SK-N-SH (cell line): ENCODE measurements at regions not wholly inside any gene's neighbourhood (a gene's known extent, or its start where the extent isn't known, plus 50 kb on each side); places are given as distances from the start of the nearest gene placed in this dataset.

ENCODE experiments used
- CTCF ChIA-PET: fragments of 300-600, 350-600 bp; formaldehyde crosslinking; extraction: SDS; loops from one replicate; lab custom pipeline; 2021; lab: Yijun Ruan, JAX
- POLR2A ChIA-PET: fragments of 350-600 bp; sonication (Branson Sonifier 250); formaldehyde crosslinking; extraction: SDS; loops from one replicate; lab custom pipeline; 2020; ENCODE audit warnings: antibody characterized with exemption, inconsistent platforms; lab: Yijun Ruan, JAX
- DNase-seq: peaks from one replicate; pipeline ENCODE4 v3.0.0; 2012
- H2AFZ ChIP-seq: fragments of 200-600 bp; sonication (generic); 2 replicates; pipeline ENCODE4 v1.8.1; 2016; ENCODE audit warnings: antibody characterized with exemption, mild to moderate bottlenecking, low read depth
- H3F3A ChIP-seq: fragments of 200-600 bp; sonication (generic); replicated peaks from 2 replicates; pipeline ENCODE3; 2016; ENCODE audit warnings: antibody characterized with exemption, mild to moderate bottlenecking; ENCODE audit not compliant: insufficient read depth
- H3K27ac ChIP-seq, 2 experiments: fragments of 200-500 bp in 1 of 2; fragments of 200-600 bp in 1 of 2; sonication (Bioruptor generic) in 1 of 2; sonication (generic), shearing (Covaris generic) in 1 of 2; 2 replicates each; pipeline versions ENCODE4 v1.5.1 to v1.6.1; 2014 to 2016; ENCODE audit warnings: low read depth in 2 of 2, inconsistent platforms in 1 of 2, low read length in 1 of 2, mild to moderate bottlenecking in 1 of 2, mixed read lengths in 1 of 2
- H3K27me3 ChIP-seq: fragments of 200-600 bp; sonication (generic), shearing (Covaris generic); 2 replicates; pipeline ENCODE4 v1.6.1; 2016; ENCODE audit warnings: mixed run types; ENCODE audit not compliant: insufficient read depth
- H3K36me3 ChIP-seq, 2 experiments: fragments of 200-500 bp in 1 of 2; fragments of 200-600 bp in 1 of 2; sonication (Bioruptor generic) in 1 of 2; sonication (generic) in 1 of 2; replicated peaks in 1 of 2; 2 replicates each; pipeline versions ENCODE3 to v1.5.1; 2014 to 2016; ENCODE audit warnings: low read length in 1 of 2, mild to moderate bottlenecking in 1 of 2; ENCODE audit not compliant: insufficient read depth in 2 of 2, control insufficient read depth in 1 of 2
- H3K4me1 ChIP-seq, 2 experiments: fragments of 200-500 bp in 1 of 2; fragments of 200-600 bp in 1 of 2; sonication (Bioruptor generic) in 1 of 2; sonication (generic), shearing (Covaris generic) in 1 of 2; 2 replicates each; pipeline versions ENCODE4 v1.5.1 to v1.6.1; 2014 to 2016; ENCODE audit warnings: low read depth in 1 of 2, low read length in 1 of 2, mixed run types in 1 of 2; ENCODE audit not compliant: insufficient read depth in 2 of 2, control insufficient read depth in 1 of 2
- H3K4me2 ChIP-seq: fragments of 200-600 bp; sonication (generic), shearing (Covaris generic); 2 replicates; pipeline ENCODE4 v1.6.1; 2017; ENCODE audit warnings: mixed run types
- H3K4me3 ChIP-seq, 2 experiments: fragments of 200-500 bp in 1 of 2; fragments of 200-600 bp in 1 of 2; sonication (Bioruptor generic) in 1 of 2; sonication (generic), shearing (Covaris generic) in 1 of 2; 2 replicates each; pipeline versions ENCODE4 v1.5.1 to v1.8.1; 2014 to 2016; ENCODE audit warnings: low read depth in 2 of 2, inconsistent platforms in 1 of 2, low read length in 1 of 2, mild to moderate bottlenecking in 1 of 2, mixed read lengths in 1 of 2, moderate library complexity in 1 of 2
- H3K79me2 ChIP-seq: fragments of 200-600 bp; sonication (generic); 2 replicates; pipeline ENCODE4 v1.8.1; 2017; ENCODE audit warnings: mild to moderate bottlenecking; ENCODE audit not compliant: insufficient read depth
- H3K9ac ChIP-seq: fragments of 200-600 bp; sonication (generic); 2 replicates; pipeline ENCODE4 v1.6.1; 2017; ENCODE audit warnings: mixed run types
- H3K9me2 ChIP-seq: fragments of 200-600 bp; sonication (generic); 2 replicates; pipeline ENCODE4 v1.6.1; 2017; ENCODE audit warnings: mixed run types
- H3K9me3 ChIP-seq: fragments of 200-600 bp; sonication (generic); 2 replicates; pipeline ENCODE4 v1.6.1; 2017; ENCODE audit warnings: mixed run types, mild to moderate bottlenecking, moderate library complexity
- H4K20me1 ChIP-seq: fragments of 200-600 bp; sonication (generic); 2 replicates; pipeline ENCODE4 v1.6.1; 2017; ENCODE audit warnings: mild to moderate bottlenecking, mixed run types; ENCODE audit not compliant: insufficient read depth
- CHD2 ChIP-seq: fragments of 150-350 bp; IDR thresholded peaks from 2 replicates; pipeline ENCODE4 v1.6.1; 2018; ENCODE audit warnings: low read length; ENCODE audit not compliant: partially characterized antibody
- ELF1 ChIP-seq: IDR thresholded peaks from 2 replicates; pipeline ENCODE4 v1.4.0; 2012
- FOSL2 ChIP-seq: IDR thresholded peaks from 2 replicates; pipeline ENCODE4 v1.4.0; 2012; ENCODE audit warnings: low read depth, mild to moderate bottlenecking, moderate library complexity, borderline replicate concordance
- GABPA ChIP-seq: IDR thresholded peaks from 2 replicates; pipeline ENCODE4 v1.4.0; 2012; ENCODE audit warnings: low read depth, mild to moderate bottlenecking
- GATA2 ChIP-seq: sonication (generic); formaldehyde crosslinking; IDR thresholded peaks from 2 replicates; pipeline ENCODE4 v1.5.0; 2020; ENCODE audit warnings: mild to moderate bottlenecking, missing genetic modification reagents
- MXI1 ChIP-seq: IDR thresholded peaks from 2 replicates; pipeline ENCODE4 v1.6.1; 2012; ENCODE audit warnings: mild to moderate bottlenecking, low read depth, low read length, improper control_type of control experiment
- POLR2AphosphoS5 ChIP-seq: IDR thresholded peaks from 2 replicates; pipeline ENCODE4 v1.6.1; 2012; ENCODE audit warnings: low read depth, low read length
- RAD21 ChIP-seq: IDR thresholded peaks from 2 replicates; pipeline ENCODE4 v1.6.1; 2012; ENCODE audit warnings: mild to moderate bottlenecking, low read length
- RCOR1 ChIP-seq: fragments of 150-350 bp; IDR thresholded peaks from 2 replicates; pipeline ENCODE4 v1.6.1; 2017; ENCODE audit warnings: antibody characterized with exemption, low read length
- TAF1 ChIP-seq: IDR thresholded peaks from 2 replicates; pipeline ENCODE4 v1.6.1; 2012; ENCODE audit warnings: low read depth, mild to moderate bottlenecking, low read length, moderate library complexity, borderline replicate concordance
- TEAD4 ChIP-seq: IDR thresholded peaks from 2 replicates; pipeline ENCODE4 v1.4.0; 2012; ENCODE audit warnings: mild to moderate bottlenecking, borderline replicate concordance; ENCODE audit not compliant: insufficient read depth
- USF2 ChIP-seq: fragments of 150-350 bp; IDR thresholded peaks from 2 replicates; pipeline ENCODE4 v1.6.1; 2017; ENCODE audit warnings: antibody characterized with exemption, low read length, low read depth, borderline replicate concordance
- YY1 ChIP-seq: IDR thresholded peaks from 2 replicates; pipeline ENCODE4 v1.4.0; 2012; ENCODE audit warnings: low read depth, mild to moderate bottlenecking
- ZBTB33 ChIP-seq: IDR thresholded peaks from 2 replicates; pipeline ENCODE4 v1.4.0; 2012; ENCODE audit warnings: low read depth, borderline replicate concordance
- WGBS: methylation state at CpG from one replicate; pipeline ENCODE4 v1.1.6; 2017; ENCODE audit warnings: low lambda C conversion rate; 5-methylcytosine and 5-hydroxymethylcytosine counted together

- WGBS = 87% methylated on average over 3 of the region's 3 CpGs
- DNase-seq = no peak
Measured at GRCh38 chr5:93022796-93023447, 558.1 kb downstream of the NR2F1-AS1 start.

GRCh38 chr5:93022211-93022610 lies 558.8 kb downstream of the NR2F1-AS1 start:
- Histone ChIP-seq H3F3A (peaks cover 12% of the 10 kb centered on the region), H3K27ac (no peak overlapping the region), H3K9ac (no peak overlapping the region), H3K4me1 (peaks cover 0 to 4% of the 10 kb centered on the region in 2 experiments; a peak in 2 of 4 replicates), H3K9me3 (no peaks in the 10 kb centered on the region), H3K9me2 (no peaks in the 10 kb centered on the region), H3K79me2 (no peaks in the 10 kb centered on the region)
- no peak for DNase-seq
- POLR2A ChIA-PET = no interaction called here
- no peak for TF ChIP-seq YY1
- no peak for TF ChIP-seq RCOR1
- no peak for TF ChIP-seq CHD2
- no peak for TF ChIP-seq RAD21
- no peak for TF ChIP-seq USF2
- TF ChIP-seq FOSL2 = no peak
- no peak for TF ChIP-seq POLR2AphosphoS5
- TF ChIP-seq ELF1 = no peak
- TF ChIP-seq TEAD4 = no peak
- no peak for TF ChIP-seq TAF1
- no peak for TF ChIP-seq GATA2
- TF ChIP-seq ZBTB33 = no peak
- no peak for TF ChIP-seq GABPA
- TF ChIP-seq, all 33 proteins: peak for 0
- H3K4me3 ChIP-seq = no peak overlapping the region
- CTCF ChIA-PET = no interaction called here
- H3K4me2 ChIP-seq = no peak overlapping the region
- 78% methylated on average over 3 of the region's 3 CpGs for WGBS
- no peaks in the 10 kb centered on the region for H4K20me1 ChIP-seq
- H2AFZ ChIP-seq = no peak overlapping the region
- no peaks in the 10 kb centered on the region for H3K27me3 ChIP-seq
- H3K36me3 ChIP-seq = no peaks in the 10 kb centered on the region

More at GRCh38 chr5:93022796-93023447, 558.1 kb downstream of the NR2F1-AS1 start:
- H2AFZ ChIP-seq = no peak overlapping the region
- no peaks in the 10 kb centered on the region for H3K36me3 ChIP-seq
- POLR2A ChIA-PET = no interaction called here
- H4K20me1 ChIP-seq = no peaks in the 10 kb centered on the region
- CTCF ChIA-PET = no interaction called here
- no peaks in the 10 kb centered on the region for H3K9me3 ChIP-seq
- no peak for TF ChIP-seq POLR2AphosphoS5
- no peak for TF ChIP-seq MXI1
- TF ChIP-seq, all 33 proteins: peak for 0
- H3K9ac ChIP-seq = no peak overlapping the region
- no peak overlapping the region for H3K4me2 ChIP-seq
- H3K27me3 ChIP-seq = no peaks in the 10 kb centered on the region
- no peaks in the 10 kb centered on the region for H3K79me2 ChIP-seq
- no peak overlapping the region for H3K4me3 ChIP-seq
- no peak overlapping the region; a peak in 1 of 4 replicates for H3K27ac ChIP-seq
- peaks cover 11% of the 10 kb centered on the region for H3F3A ChIP-seq
- no peaks in the 10 kb centered on the region for H3K9me2 ChIP-seq
- no peaks in the 10 kb centered on the region; a peak in 2 of 4 replicates for H3K4me1 ChIP-seq
